ENCODE measurements at regions not wholly inside any gene's neighbourhood (a gene's known extent, or its start where the extent isn't known, plus 50 kb on each side); places are given as distances from the start of the nearest gene placed in this dataset.

GRCh38 chr9:88189371-88189770 lies 51.1 kb upstream of the SPATA31C2 start:
- TF ChIP-seq CTCF (conservative IDR thresholded peaks at IDR 0.05; ENCODE audit: control insufficient read depth, insufficient read depth, low read depth, low read length) = no peak
- DNase-seq (ENCODE audit: low read depth) = no peak
- no peak overlapping the region for H3K4me3 ChIP-seq (ENCODE audit: control insufficient read depth, low read depth, low read length)

All from fibroblast of mammary gland (primary cell).